AG04449 (cell line): ENCODE measurements at regions not wholly inside any gene's neighbourhood (a gene's known extent, or its start where the extent isn't known, plus 50 kb on each side); places are given as distances from the start of the nearest gene placed in this dataset.
"Not testable (repeated sequence)": the region's sequence is repeated elsewhere in the genome, so short reads cannot be mapped to it uniquely, and the experiment has no call there.

ENCODE experiments used
- CTCF ChIA-PET: fragments of 350-600 bp; formaldehyde crosslinking; extraction: SDS; loops from one replicate; lab custom pipeline; 2021; ENCODE audit warnings: antibody characterized with exemption; lab: Yijun Ruan, JAX
- POLR2A ChIA-PET: fragments of 400-600, 350-600 bp; formaldehyde crosslinking; extraction: SDS; loops from one replicate; lab custom pipeline; 2020; ENCODE audit warnings: antibody characterized with exemption, inconsistent platforms; lab: Yijun Ruan, JAX
- DNase-seq: peaks from one replicate; pipeline ENCODE4 v3.0.0-alpha.2; 2010; ENCODE audit warnings: low read depth, low spot score
- H3K4me3 ChIP-seq: 2 replicates; pipeline ENCODE4 v1.5.1; 2011; ENCODE audit warnings: low read depth, mild to moderate bottlenecking, control low read depth, low read length
- CTCF ChIP-seq: IDR thresholded peaks from one replicate; pipeline ENCODE4 v1.5.1; 2011; ENCODE audit warnings: mild to moderate bottlenecking, moderate library complexity, low read length, control low read depth, inconsistent platforms; ENCODE audit not compliant: insufficient read depth; ENCODE audit errors: missing control alignments

GRCh38 chr15:53130943-53131342 lies 340.8 kb upstream of the ONECUT1 start:
- CTCF ChIA-PET: no interaction called here
- H3K4me3 ChIP-seq: no peak overlapping the region
- DNase-seq: no peak
- POLR2A ChIA-PET: no interaction called here
- TF ChIP-seq CTCF: no peak

- no peak for DNase-seq
- no peak overlapping the region for H3K4me3 ChIP-seq
- TF ChIP-seq CTCF: no peak
- POLR2A ChIA-PET: no interaction called here
- CTCF ChIA-PET: no interaction called here
These were observed 339.2 kb upstream of the ONECUT1 start for GRCh38 chr15:53129121-53129904.

GRCh38 chr15:53128652-53129051 lies 338.5 kb upstream of the ONECUT1 start:
- CTCF ChIA-PET: no interaction called here
- no peak for DNase-seq
- H3K4me3 ChIP-seq: no peak overlapping the region
- no peak for TF ChIP-seq CTCF
- POLR2A ChIA-PET: no interaction called here

GRCh38 chr15:53126144-53126543 lies 336.0 kb upstream of the ONECUT1 start:
- no peak for TF ChIP-seq CTCF
- ChIA-PET CTCF (no interaction called here), POLR2A (no interaction called here)
- DNase-seq: no peak
- no peak overlapping the region for H3K4me3 ChIP-seq

- no peak overlapping the region for H3K4me3 ChIP-seq
- CTCF ChIA-PET: no interaction called here
- DNase-seq: no peak
- TF ChIP-seq CTCF: no peak
- POLR2A ChIA-PET: no interaction called here
These were observed 332.7 kb upstream of the ONECUT1 start for GRCh38 chr15:53122818-53123217.

- DNase-seq, CTCF ChIA-PET, H3K4me3 ChIP-seq, POLR2A ChIA-PET: not testable (repeated sequence)
These were observed 326.8 kb upstream of the ONECUT1 start for GRCh38 chr15:53116915-53117314.

GRCh38 chr15:53116169-53116568 lies 326.0 kb upstream of the ONECUT1 start:
- H3K4me3 ChIP-seq: no peak overlapping the region
- no peak for TF ChIP-seq CTCF
- CTCF ChIA-PET: no interaction called here
- no peak for DNase-seq
- POLR2A ChIA-PET: no interaction called here
